ENCODE measurements at regions not wholly inside any gene's neighbourhood (a gene's known extent, or its start where the extent isn't known, plus 50 kb on each side); places are given as distances from the start of the nearest gene placed in this dataset.

GRCh38 chr1:232308616-232309015 is 321.3 kb downstream of the SIPA1L2 start:
- intact Hi-C loops (cut with DNase I): no loop called here
- DNase-seq (no peak), ATAC-seq (no peak)
- H3K4me1 ChIP-seq: peaks cover 12% of the 10 kb centered on the region
- H3K36me3 ChIP-seq: no peaks in the 10 kb centered on the region
- no peak overlapping the region for H3K4me3 ChIP-seq
- H3K9me3 ChIP-seq: no peaks in the 10 kb centered on the region
- H3K27me3 ChIP-seq: no peaks in the 10 kb centered on the region
- no peak overlapping the region for H3K27ac ChIP-seq
- no peak for TF ChIP-seq CTCF (IDR thresholded peaks at IDR 0.05)

GRCh38 chr1:232307296-232308017 is 322.5 kb downstream of the SIPA1L2 start:
- no peak overlapping the region for H3K4me3 ChIP-seq
- peaks cover 12% of the 10 kb centered on the region for H3K4me1 ChIP-seq
- no peaks in the 10 kb centered on the region for H3K9me3 ChIP-seq
- no peak overlapping the region for H3K27ac ChIP-seq
- no peak for ATAC-seq
- no peaks in the 10 kb centered on the region for H3K27me3 ChIP-seq
- no peak for DNase-seq
- intact Hi-C loops (cut with DNase I): no loop called here
- TF ChIP-seq CTCF (IDR thresholded peaks at IDR 0.05): no peak
- no peaks in the 10 kb centered on the region for H3K36me3 ChIP-seq

- TF ChIP-seq CTCF (IDR thresholded peaks at IDR 0.05): peak; percentile 26
- Histone ChIP-seq H3K4me1 (peaks cover 12% of the 10 kb centered on the region), H3K4me3 (no peak overlapping the region), H3K27ac (peak overlapping the region; percentile 18), H3K36me3 (no peaks in the 10 kb centered on the region), H3K9me3 (no peaks in the 10 kb centered on the region), H3K27me3 (no peaks in the 10 kb centered on the region)
- ATAC-seq (peak; percentile 73), DNase-seq (peak; percentile 74)
- intact Hi-C loops (cut with DNase I): no loop called here
Observed at GRCh38 chr1:232306269-232306961, 323.5 kb downstream of the SIPA1L2 start.

GRCh38 chr1:232305050-232305449 is 324.9 kb downstream of the SIPA1L2 start:
- DNase-seq (peak; percentile 72), ATAC-seq (peak; percentile 73)
- intact Hi-C loops (cut with DNase I): no loop called here
- H3K36me3 ChIP-seq: no peaks in the 10 kb centered on the region
- H3K27me3 ChIP-seq: no peaks in the 10 kb centered on the region
- no peaks in the 10 kb centered on the region for H3K9me3 ChIP-seq
- no peak for TF ChIP-seq CTCF (IDR thresholded peaks at IDR 0.05)
- no peak overlapping the region for H3K4me3 ChIP-seq
- peaks cover 12% of the 10 kb centered on the region for H3K4me1 ChIP-seq
- H3K27ac ChIP-seq: no peak overlapping the region

- Histone ChIP-seq H3K27ac (no peak overlapping the region), H3K4me3 (no peak overlapping the region), H3K9me3 (no peaks in the 10 kb centered on the region), H3K27me3 (no peaks in the 10 kb centered on the region), H3K4me1 (peaks cover 12% of the 10 kb centered on the region), H3K36me3 (no peaks in the 10 kb centered on the region)
- intact Hi-C loops (cut with DNase I): no loop called here
- DNase-seq (no peak), ATAC-seq (no peak)
- no peak for TF ChIP-seq CTCF (IDR thresholded peaks at IDR 0.05)
Observed at GRCh38 chr1:232303222-232303620, 326.7 kb downstream of the SIPA1L2 start.

Measured in upper lobe of right lung (tissue), 1 donor.